GM13976 (cell line): ENCODE measurements at regions not wholly inside any gene's neighbourhood (a gene's known extent, or its start where the extent isn't known, plus 50 kb on each side); places are given as distances from the start of the nearest gene placed in this dataset.

Experiments used
- DNase-seq: peaks from one replicate; pipeline ENCODE4 v3.0.0; 2012; ENCODE audit warnings: low spot score
- in situ Hi-C: fragments of 300-500 bp; cut with MboI; formaldehyde crosslinking; loops from one replicate; pipeline ENCODE4 v1.12.0; 2022; ENCODE audit warnings: low sequenced_read_pairs, mixed read lengths, inconsistent platforms; ENCODE audit not compliant: unreplicated experiment
- TF ChIP-seq, protein P1 (sequence below): IDR thresholded peaks from 2 replicates; pipeline ENCODE4 v1.5.1; 2012; ENCODE audit warnings: borderline replicate concordance, mild to moderate bottlenecking; ENCODE audit not compliant: insufficient read depth; ENCODE audit errors: extremely low read depth, missing control alignments, control extremely low read depth

DNA sequence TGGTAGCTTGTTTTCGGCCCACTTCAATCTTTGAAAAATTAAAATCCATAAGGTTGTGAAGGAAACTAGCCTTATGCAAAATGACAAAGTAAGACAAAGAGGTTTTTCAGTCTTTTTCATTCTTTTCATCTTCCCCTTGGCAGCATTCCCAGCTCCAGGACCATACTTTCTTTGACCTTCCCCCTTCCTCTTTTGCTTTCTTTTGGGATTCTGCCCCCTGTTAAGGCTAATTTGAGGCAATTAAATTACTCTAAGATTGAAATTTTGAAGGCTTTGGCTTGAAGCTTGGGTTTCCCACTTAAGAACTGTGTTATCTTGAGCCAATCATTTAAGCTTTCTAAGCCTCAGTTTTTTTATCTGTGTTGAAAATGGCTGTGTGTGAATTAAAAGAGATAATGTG, 124.9 kb downstream of the DACT1 start:
- in situ Hi-C loops, result no loop called here
- TF ChIP-seq, protein P1, sequence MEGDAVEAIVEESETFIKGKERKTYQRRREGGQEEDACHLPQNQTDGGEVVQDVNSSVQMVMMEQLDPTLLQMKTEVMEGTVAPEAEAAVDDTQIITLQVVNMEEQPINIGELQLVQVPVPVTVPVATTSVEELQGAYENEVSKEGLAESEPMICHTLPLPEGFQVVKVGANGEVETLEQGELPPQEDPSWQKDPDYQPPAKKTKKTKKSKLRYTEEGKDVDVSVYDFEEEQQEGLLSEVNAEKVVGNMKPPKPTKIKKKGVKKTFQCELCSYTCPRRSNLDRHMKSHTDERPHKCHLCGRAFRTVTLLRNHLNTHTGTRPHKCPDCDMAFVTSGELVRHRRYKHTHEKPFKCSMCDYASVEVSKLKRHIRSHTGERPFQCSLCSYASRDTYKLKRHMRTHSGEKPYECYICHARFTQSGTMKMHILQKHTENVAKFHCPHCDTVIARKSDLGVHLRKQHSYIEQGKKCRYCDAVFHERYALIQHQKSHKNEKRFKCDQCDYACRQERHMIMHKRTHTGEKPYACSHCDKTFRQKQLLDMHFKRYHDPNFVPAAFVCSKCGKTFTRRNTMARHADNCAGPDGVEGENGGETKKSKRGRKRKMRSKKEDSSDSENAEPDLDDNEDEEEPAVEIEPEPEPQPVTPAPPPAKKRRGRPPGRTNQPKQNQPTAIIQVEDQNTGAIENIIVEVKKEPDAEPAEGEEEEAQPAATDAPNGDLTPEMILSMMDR, result no peak

DNA sequence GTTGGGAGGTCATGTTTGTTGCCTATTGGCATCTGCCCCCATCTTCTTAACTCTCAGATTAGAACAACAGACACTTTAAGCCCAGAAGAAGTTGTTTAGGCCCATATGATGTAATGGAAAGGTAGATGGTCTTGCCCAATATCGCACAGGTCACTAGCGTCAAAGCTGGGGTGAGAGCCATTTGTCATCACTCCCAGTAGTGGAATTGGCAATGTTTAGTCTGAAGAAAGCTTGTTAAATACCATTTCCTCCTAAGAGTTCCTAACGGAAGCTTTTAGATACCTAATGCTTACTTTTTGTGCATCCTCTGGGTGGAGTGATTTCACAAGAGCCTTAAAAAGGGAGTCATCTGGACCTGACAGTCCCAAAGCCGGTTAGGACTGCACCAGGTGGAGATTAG, 125.4 kb downstream of the DACT1 start:
- TF ChIP-seq, protein P1, result no peak
- DNase-seq, result no peak
- in situ Hi-C loops, result no loop called here

More for the DNA sequence above, 124.9 kb downstream of the DACT1 start:
- DNase-seq, result no peak

DNA sequence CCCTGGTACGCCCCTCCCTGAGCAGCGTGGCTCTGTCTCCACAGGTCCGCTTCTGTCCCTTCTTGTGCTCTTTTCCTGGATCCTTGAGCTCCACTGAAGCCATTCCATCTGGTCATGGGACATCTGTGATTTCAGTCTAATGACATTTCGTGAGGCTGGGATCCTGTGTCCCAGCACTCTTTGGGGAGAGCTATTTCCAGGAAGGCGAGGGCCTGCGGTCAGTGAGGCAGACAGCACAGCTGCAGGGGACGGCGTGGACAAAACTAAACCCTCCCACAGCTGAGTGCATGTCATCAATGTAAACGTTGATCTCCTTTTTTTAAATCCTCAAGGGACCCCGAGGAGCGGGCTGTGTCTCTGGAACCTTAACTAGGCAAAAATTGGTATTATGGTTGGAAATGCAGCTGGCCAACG, 127.7 kb downstream of the DACT1 start:
- TF ChIP-seq, protein P1, result no peak
- DNase-seq, result no peak
- in situ Hi-C loops, result no loop called here

DNA sequence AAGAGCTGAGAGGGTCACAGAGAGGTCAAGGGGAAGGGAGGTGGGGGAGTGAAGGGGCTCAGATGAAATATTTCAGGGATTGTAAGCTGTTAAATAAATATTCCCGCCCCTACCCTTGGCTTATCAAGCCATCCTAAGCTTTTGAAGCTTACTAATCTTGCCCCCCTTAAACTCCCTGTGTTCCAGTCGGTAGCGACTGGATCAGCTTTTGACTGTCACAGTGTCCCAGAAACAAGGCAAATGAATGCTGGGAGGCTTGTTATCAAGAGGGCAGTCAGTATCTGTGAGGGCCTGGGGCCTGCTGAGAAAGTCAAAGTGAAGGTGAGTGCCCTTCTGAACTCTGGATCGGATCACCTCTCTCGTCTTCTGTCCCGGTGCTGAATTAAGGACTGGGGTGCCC, 128.1 kb downstream of the DACT1 start:
- DNase-seq, result no peak
- in situ Hi-C loops, result no loop called here
- TF ChIP-seq, protein P1, result no peak

DNA sequence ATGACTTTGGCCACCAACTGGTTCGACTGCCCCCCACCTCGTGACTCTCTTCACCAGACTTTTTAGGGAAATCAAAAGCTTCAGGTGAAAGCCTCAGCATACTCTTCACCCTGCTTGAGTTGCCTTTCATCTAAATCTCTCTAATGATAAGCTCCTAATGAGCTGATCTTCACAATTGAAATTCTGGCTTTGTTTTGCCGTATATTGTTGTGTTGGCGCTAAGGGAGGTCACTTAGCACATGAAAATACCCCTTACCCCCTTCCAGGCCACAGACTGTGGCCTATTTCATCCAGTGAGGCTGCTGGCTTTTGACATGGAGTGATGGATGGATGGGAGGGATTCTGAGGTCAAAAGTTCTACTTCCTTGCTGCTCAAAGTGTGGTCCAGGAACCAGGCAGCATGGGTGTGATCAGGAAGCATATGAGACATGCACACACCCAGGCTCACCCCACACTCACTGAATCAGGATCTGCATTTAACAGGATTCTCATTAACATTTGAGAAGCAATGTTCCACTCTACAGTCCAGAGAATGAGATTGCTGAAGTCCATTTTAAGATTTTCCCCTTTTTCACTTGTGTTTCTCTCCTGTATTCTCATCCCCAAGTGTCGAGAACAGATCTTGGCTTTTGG, 131.4 kb downstream of the DACT1 start:
- DNase-seq, result no peak
- TF ChIP-seq, protein P1, result no peak
- in situ Hi-C loops, result no loop called here

DNA sequence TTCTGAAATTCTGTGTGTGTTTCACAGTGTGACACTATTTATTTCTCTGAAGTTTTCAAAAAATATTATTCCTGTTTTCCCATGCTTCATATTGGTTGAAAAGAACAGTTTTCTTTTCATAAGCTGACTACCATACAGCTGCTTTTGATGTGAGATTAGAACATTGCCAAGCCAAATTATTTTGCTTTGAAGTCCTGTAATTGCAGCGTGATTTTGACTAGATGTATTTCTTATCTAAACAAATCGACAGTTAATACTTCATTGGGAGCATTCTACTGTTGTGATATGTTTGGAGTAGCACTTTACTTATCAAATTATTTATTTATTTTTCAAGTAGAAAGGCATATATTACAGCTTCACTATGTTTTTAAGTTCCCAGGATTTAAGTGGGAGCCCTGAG, 132.0 kb downstream of the DACT1 start:
- TF ChIP-seq, protein P1, result no peak
- in situ Hi-C loops, result no loop called here
- no peak for DNase-seq
